Endothelial cell of umbilical vein (primary cell): ENCODE measurements at regions not wholly inside any gene's neighbourhood (a gene's known extent, or its start where the extent isn't known, plus 50 kb on each side); places are given as distances from the start of the nearest gene placed in this dataset.
"Not testable (repeated sequence)": the region's sequence is repeated elsewhere in the genome, so short reads cannot be mapped to it uniquely, and the experiment has no call there.

Experiments
- BruUV-seq: library from RNA; stranded (reverse); fragments of 400-500 nt; replicated peaks from 2 replicates; lab custom pipeline; 2021; lab: Mats Ljungman, UMichigan
- CTCF ChIA-PET: fragments of 300-600, 350-600 bp; sonication (Branson Sonifier 250); formaldehyde crosslinking; loops from one replicate; lab custom pipeline; 2021; ENCODE audit warnings: antibody characterized with exemption, inconsistent platforms; lab: Charles Lee
- POLR2A ChIA-PET: fragments of 300-600, 350-600 bp; sonication (Branson Sonifier 250); formaldehyde crosslinking; loops from one replicate; lab custom pipeline; 2021; ENCODE audit warnings: antibody characterized with exemption, inconsistent platforms; lab: Charles Lee
- DNase-seq: peaks from one replicate; pipeline ENCODE4 v3.0.0-alpha.2; 2011; ENCODE audit warnings: low read depth, low spot score
- FAIRE-seq: peaks from 2 replicates; lab custom pipeline; 2011; peaks lifted over from hg19 to GRCh38; lab: Jason Lieb, UNC
- H2AFZ ChIP-seq: 2 replicates; pipeline ENCODE4 v1.6.0; 2012; ENCODE audit warnings: low read depth, low read length, control low read depth, inconsistent platforms
- H3K27ac ChIP-seq: 2 replicates; pipeline ENCODE4 v1.5.1; 2011; ENCODE audit warnings: low read depth, mild to moderate bottlenecking, control low read depth, low read length, moderate library complexity; ENCODE audit not compliant: insufficient read depth
- H3K27me3 ChIP-seq, 2 experiments: 2 replicates each; pipeline versions ENCODE4 v1.6.0 to v1.6.1; 2011; ENCODE audit warnings: low read length in 2 of 2, mixed read lengths in 1 of 2; ENCODE audit not compliant: control insufficient read depth in 2 of 2, insufficient read depth in 2 of 2
- H3K36me3 ChIP-seq, 2 experiments: 2 replicates in 1 of 2; 3 replicates in 1 of 2; pipeline ENCODE4 v1.5.1; 2011; ENCODE audit warnings: low read length in 2 of 2, mild to moderate bottlenecking in 1 of 2, moderate library complexity in 1 of 2; ENCODE audit not compliant: control insufficient read depth in 2 of 2, insufficient read depth in 2 of 2; ENCODE audit errors: extremely low read depth in 1 of 2
- H3K4me1 ChIP-seq: 3 replicates; pipeline ENCODE4 v1.5.1; 2011; ENCODE audit warnings: mild to moderate bottlenecking, low read length; ENCODE audit not compliant: control insufficient read depth, insufficient read depth; ENCODE audit errors: extremely low read depth
- H3K4me2 ChIP-seq: 2 replicates; pipeline ENCODE4 v1.6.1; 2011; ENCODE audit warnings: low read length, control low read depth, mixed read lengths; ENCODE audit not compliant: insufficient read depth
- H3K4me3 ChIP-seq, 3 experiments: fragments of 200-600 bp in 1 of 3; sonication (generic), shearing (Covaris generic) in 1 of 3; replicated peaks in 1 of 3; 2 replicates each; pipeline ENCODE4 v1.5.1; 2011 to 2016; ENCODE audit warnings: control low read depth in 3 of 3, low read length in 3 of 3, mild to moderate bottlenecking in 2 of 3, inconsistent platforms in 1 of 3, low read depth in 1 of 3, moderate library complexity in 1 of 3; ENCODE audit not compliant: insufficient read depth in 1 of 3
- H3K79me2 ChIP-seq: 2 replicates; pipeline ENCODE4 v1.6.0; 2012; ENCODE audit warnings: low read length, inconsistent platforms; ENCODE audit not compliant: control insufficient read depth, insufficient read depth
- H3K9ac ChIP-seq: replicated peaks from 2 replicates; pipeline ENCODE3; 2011; ENCODE audit warnings: low read length, control low read depth; ENCODE audit not compliant: insufficient read depth; ENCODE audit errors: extremely low read depth
- H3K9me1 ChIP-seq: replicated peaks from 3 replicates; pipeline ENCODE4 v1.6.0; 2011; ENCODE audit warnings: mild to moderate bottlenecking, low read length; ENCODE audit not compliant: control insufficient read depth, insufficient read depth; ENCODE audit errors: extremely low read depth
- H3K9me3 ChIP-seq: replicated peaks from 2 replicates; pipeline ENCODE4 v1.5.1; 2012; ENCODE audit warnings: low read length, inconsistent platforms; ENCODE audit not compliant: control insufficient read depth, insufficient read depth
- H4K20me1 ChIP-seq: replicated peaks from 2 replicates; pipeline ENCODE3; 2011; ENCODE audit warnings: mild to moderate bottlenecking, low read length; ENCODE audit not compliant: control insufficient read depth, insufficient read depth; ENCODE audit errors: extremely low read depth
- CTCF ChIP-seq, 2 donors: IDR thresholded peaks; 1 replicate in 1 of 2; 2 replicates in 1 of 2; pipeline ENCODE4 v1.5.1; 2011; ENCODE audit warnings: low read length in 2 of 2, mild to moderate bottlenecking in 2 of 2, moderate library complexity in 2 of 2, control low read depth in 1 of 2, inconsistent platforms in 1 of 2, low read depth in 1 of 2; ENCODE audit not compliant: insufficient read depth in 1 of 2; ENCODE audit errors: extremely low read depth in 1 of 2
- EZH2 ChIP-seq: IDR thresholded peaks from 2 replicates; pipeline ENCODE4 v1.6.1; 2012; ENCODE audit warnings: borderline replicate concordance, low read depth, mild to moderate bottlenecking, moderate library complexity, low read length, inconsistent platforms; ENCODE audit not compliant: severe bottlenecking
- FOS ChIP-seq: IDR thresholded peaks from 2 replicates; pipeline ENCODE4 v1.6.1; 2011; ENCODE audit warnings: mild to moderate bottlenecking, low read length, moderate library complexity, borderline replicate concordance; ENCODE audit not compliant: insufficient read depth
- GATA2 ChIP-seq: IDR thresholded peaks from 2 replicates; pipeline ENCODE4 v1.7.0; 2011; ENCODE audit warnings: low read depth, mild to moderate bottlenecking, moderate library complexity, mixed read lengths, low read length; ENCODE audit not compliant: insufficient read length, insufficient read depth
- JUN ChIP-seq: IDR thresholded peaks from 2 replicates; pipeline ENCODE4 v1.6.1; 2011; ENCODE audit warnings: borderline replicate concordance, low read depth; ENCODE audit not compliant: insufficient read length, insufficient read depth
- MYC ChIP-seq: IDR thresholded peaks from one replicate; pipeline ENCODE4 v1.6.1; 2011; ENCODE audit warnings: mild to moderate bottlenecking, low read depth, low read length
- POLR2A ChIP-seq: IDR thresholded peaks from 2 replicates; pipeline ENCODE4 v1.6.1; 2012; ENCODE audit warnings: low read depth, mild to moderate bottlenecking, control low read depth, low read length
- POLR2AphosphoS5 ChIP-seq: IDR thresholded peaks from 2 replicates; pipeline ENCODE4 v1.6.1; 2012; ENCODE audit warnings: low read depth, mild to moderate bottlenecking, control low read depth, low read length, moderate library complexity; ENCODE audit not compliant: insufficient read depth
- dilution Hi-C: fragments of 300-500 bp; cut with MboI; formaldehyde crosslinking; loops from one replicate; pipeline ENCODE4 v1.15.0; 2019; ENCODE audit warnings: low sequenced_read_pairs; ENCODE audit not compliant: extremely low pct_ligation_motif_present
- intact Hi-C: fragments of 100-400 bp; cut with micrococcal nuclease; formaldehyde crosslinking; loops from one replicate; pipeline ENCODE4 v1.10.0; 2022
- TF ChIP-seq, protein P1 (sequence below): IDR thresholded peaks from 2 replicates; pipeline ENCODE4 v1.6.1; 2011; ENCODE audit not compliant: insufficient read depth, insufficient read length

DNA sequence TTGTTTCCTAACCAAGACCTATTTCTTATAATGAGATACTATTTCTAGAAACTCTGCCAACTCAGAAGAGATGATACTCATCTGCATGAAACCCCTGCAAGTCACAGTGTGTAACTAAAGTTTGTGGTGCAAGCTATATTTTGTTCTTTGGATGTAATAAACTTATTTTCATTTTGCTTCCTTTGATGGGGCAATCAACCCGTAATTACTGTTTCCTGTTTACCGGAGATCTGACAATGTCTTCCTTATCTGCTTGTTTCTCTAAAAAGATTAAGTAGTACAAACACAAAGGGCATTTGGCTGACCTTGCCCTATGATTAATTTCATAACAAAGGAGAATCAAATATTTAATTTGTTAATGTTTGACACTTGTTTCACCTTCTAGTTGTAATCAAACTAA, 846.6 kb upstream of the ANO3 start:
- POLR2A ChIA-PET: no interaction called here
- no peak for DNase-seq
- no peak overlapping the region for H3K9ac ChIP-seq
- H3K4me3 ChIP-seq: no peak overlapping the region
- H3K9me3 ChIP-seq: no peaks in the 10 kb centered on the region
- dilution Hi-C loops (no loop called here), intact Hi-C loops (no loop called here)
- H3K27me3 ChIP-seq: no peaks in the 10 kb centered on the region
- no peaks in the 10 kb centered on the region for H3K36me3 ChIP-seq
- no peaks in the 10 kb centered on the region for H3K4me1 ChIP-seq
- no peaks in the 10 kb centered on the region for H4K20me1 ChIP-seq
- CTCF ChIA-PET: no interaction called here
- no TSS peak for BruUV-seq
- no peak overlapping the region for H3K4me2 ChIP-seq
- no peaks in the 10 kb centered on the region for H3K79me2 ChIP-seq
- H3K9me1 ChIP-seq: no peaks in the 10 kb centered on the region
- TF ChIP-seq POLR2A (no peak), MYC (no peak), GATA2 (no peak), POLR2AphosphoS5 (no peak), CTCF (IDR thresholded peaks at IDR 0.05; ENCODE audit: extremely low read depth in 1 of 2, insufficient read depth in 1 of 2, low read depth in 1 of 2, low read length in 2 of 2) (no peak), EZH2 (no peak), JUN (no peak), FOS (no peak)
- TF ChIP-seq, protein P1, sequence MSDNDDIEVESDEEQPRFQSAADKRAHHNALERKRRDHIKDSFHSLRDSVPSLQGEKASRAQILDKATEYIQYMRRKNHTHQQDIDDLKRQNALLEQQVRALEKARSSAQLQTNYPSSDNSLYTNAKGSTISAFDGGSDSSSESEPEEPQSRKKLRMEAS: no peak
- FAIRE-seq: no peak
- no peak overlapping the region for H3K27ac ChIP-seq
- H2AFZ ChIP-seq: no peak overlapping the region

GRCh38 chr11:25486338-25486737, 845.6 kb upstream of the ANO3 start:
- dilution Hi-C loops, CTCF ChIA-PET, intact Hi-C loops, H3K9me3 ChIP-seq, H4K20me1 ChIP-seq, FAIRE-seq, H3K27me3 ChIP-seq, H3K36me3 ChIP-seq, BruUV-seq, H3K9ac ChIP-seq, H3K27ac ChIP-seq, H3K79me2 ChIP-seq, DNase-seq, H3K9me1 ChIP-seq, POLR2A ChIA-PET, H3K4me3 ChIP-seq, H3K4me1 ChIP-seq, H2AFZ ChIP-seq, H3K4me2 ChIP-seq: not testable (repeated sequence)

DNA sequence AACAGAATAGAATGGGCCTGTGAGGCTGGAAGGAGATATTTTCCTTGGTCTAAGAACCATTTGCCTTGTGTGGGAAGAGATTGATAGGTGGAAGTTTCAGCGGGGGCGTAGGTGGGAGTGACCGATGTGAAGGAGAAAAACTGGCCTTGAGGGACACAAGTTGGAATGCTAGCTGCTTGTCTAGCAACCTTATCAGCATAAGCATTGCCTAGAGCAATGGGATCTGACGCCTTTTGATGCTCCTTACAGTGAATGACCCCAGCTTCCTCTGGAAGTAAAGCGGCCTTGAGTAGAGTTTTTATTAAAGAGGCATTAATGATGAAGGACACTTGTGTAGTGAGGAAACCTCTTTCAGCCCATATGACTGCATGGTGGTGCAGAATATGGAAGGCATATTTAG, 843.8 kb upstream of the ANO3 start:
- H3K4me3 ChIP-seq, H3K9me1 ChIP-seq, BruUV-seq, H4K20me1 ChIP-seq, FAIRE-seq, H2AFZ ChIP-seq, DNase-seq, H3K4me1 ChIP-seq, CTCF ChIA-PET, H3K9me3 ChIP-seq, H3K27me3 ChIP-seq, dilution Hi-C loops, intact Hi-C loops, H3K36me3 ChIP-seq, H3K79me2 ChIP-seq, H3K4me2 ChIP-seq, H3K9ac ChIP-seq, POLR2A ChIA-PET, H3K27ac ChIP-seq: not testable (repeated sequence)
